NCI-H1694 treated with DMSO at 0.1 percent for 48 hours (cell line): ENCODE measurements at regions not wholly inside any gene's neighbourhood (a gene's known extent, or its start where the extent isn't known, plus 50 kb on each side); places are given as distances from the start of the nearest gene placed in this dataset.

Source experiments
- DNase-seq: peaks from one replicate; lab custom pipeline; 2025; lab: John Stamatoyannopoulos, UW

GRCh38 chr2:66382091-66382490 lies 52.8 kb upstream of the MEIS1 start:
- no peak for DNase-seq

GRCh38 chr2:66379473-66379872 lies 55.5 kb upstream of the MEIS1 start:
- DNase-seq, result no peak

GRCh38 chr2:66377832-66378231 lies 57.1 kb upstream of the MEIS1 start:
- DNase-seq, result no peak

- DNase-seq, result no peak
Measured at GRCh38 chr2:66370824-66371223, 64.1 kb upstream of the MEIS1 start.

- DNase-seq, result no peak
Measured at GRCh38 chr2:66366619-66367018, 68.3 kb upstream of the MEIS1 start.

GRCh38 chr2:66364495-66365333 lies 70.2 kb upstream of the MEIS1 start:
- DNase-seq, result no peak

GRCh38 chr2:66362701-66363100 lies 72.2 kb upstream of the MEIS1 start:
- no peak for DNase-seq

- DNase-seq, result no peak
Measured at GRCh38 chr2:66346231-66346664, 88.7 kb upstream of the MEIS1 start.

- no peak for DNase-seq
Measured at GRCh38 chr2:66344087-66344663, 90.8 kb upstream of the MEIS1 start.

GRCh38 chr2:66343259-66343658 lies 91.7 kb upstream of the MEIS1 start:
- no peak for DNase-seq

- DNase-seq, result no peak
Measured at GRCh38 chr2:66340521-66340920, 94.4 kb upstream of the MEIS1 start.

- peak; percentile 24 for DNase-seq
Measured at GRCh38 chr2:66334237-66335029, 100.5 kb upstream of the MEIS1 start.

GRCh38 chr2:66331176-66331575 lies 103.7 kb upstream of the MEIS1 start:
- no peak for DNase-seq

GRCh38 chr2:66329081-66329605 lies 105.8 kb upstream of the MEIS1 start:
- no peak for DNase-seq

- no peak for DNase-seq
Measured at GRCh38 chr2:66327066-66327740, 107.7 kb upstream of the MEIS1 start.

GRCh38 chr2:66324909-66325528 lies 109.9 kb upstream of the MEIS1 start:
- DNase-seq, result no peak

GRCh38 chr2:66324356-66324755 lies 110.6 kb upstream of the MEIS1 start:
- no peak for DNase-seq

- no peak for DNase-seq
Measured at GRCh38 chr2:66323406-66323805, 111.5 kb upstream of the MEIS1 start.

GRCh38 chr2:66322506-66323260 lies 112.2 kb upstream of the MEIS1 start:
- DNase-seq, result no peak

- no peak for DNase-seq
Measured at GRCh38 chr2:66318009-66318561, 116.8 kb upstream of the MEIS1 start.
